HG02943 (cell line): ENCODE measurements at regions not wholly inside any gene's neighbourhood (a gene's known extent, or its start where the extent isn't known, plus 50 kb on each side); places are given as distances from the start of the nearest gene placed in this dataset.

ENCODE experiments used
- ATAC-seq: cut with Tn5 transposase; IDR thresholded peaks from one replicate; pipeline ENCODE4 v1.9.1; 2021; ENCODE audit warnings: mild to moderate bottlenecking, low read depth, moderate library complexity; ENCODE audit not compliant: unreplicated experiment

DNA sequence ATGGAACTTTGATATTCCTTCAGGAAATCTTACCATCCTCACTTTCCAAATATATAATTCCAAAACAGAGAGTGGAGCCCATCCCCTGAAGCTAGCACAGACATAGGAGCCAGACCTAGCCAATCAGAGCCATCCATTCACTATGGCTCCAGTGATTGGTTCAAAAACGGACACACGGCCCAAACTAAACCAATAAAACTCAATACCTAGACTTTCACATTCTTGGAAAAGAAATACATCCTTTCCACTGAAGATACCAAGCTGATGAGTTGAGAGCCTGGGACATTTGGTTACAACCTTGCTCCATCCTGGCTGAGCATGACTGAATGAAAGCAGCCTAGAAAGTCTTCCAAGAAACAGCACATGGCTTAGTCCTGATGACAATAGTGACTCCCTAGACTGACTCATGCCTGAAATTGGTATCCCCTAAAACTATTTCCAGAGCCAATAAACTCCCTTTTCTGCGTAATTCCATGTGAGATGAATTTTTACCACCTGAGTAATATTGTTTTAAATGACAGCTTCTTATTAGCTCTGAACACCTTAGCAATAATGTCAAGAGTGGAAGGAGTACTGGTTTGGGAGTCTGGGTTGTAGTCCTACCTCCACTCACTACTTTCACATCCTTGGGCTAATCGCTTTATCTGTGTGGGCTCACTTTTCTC, 189.6 kb upstream of the LNX1 start:
- ATAC-seq, result no peak

DNA sequence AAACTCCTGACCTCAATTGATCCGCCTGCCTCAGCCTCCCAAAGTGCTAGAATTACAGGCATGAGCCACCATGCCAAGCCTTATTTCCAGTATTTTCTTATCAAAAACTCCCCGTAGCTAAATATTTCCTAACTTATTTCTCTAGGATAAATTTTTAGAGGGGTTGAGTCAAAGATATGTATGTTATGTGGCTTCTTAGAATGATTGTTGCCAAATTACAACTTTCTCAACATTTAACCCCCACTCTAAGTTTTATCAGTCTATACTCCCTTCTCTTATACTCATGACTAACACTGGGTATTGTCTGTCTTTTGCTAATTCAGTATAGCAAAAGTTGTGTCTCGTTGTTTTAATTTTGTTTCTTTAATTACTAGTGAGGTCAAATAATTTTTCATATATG, 187.7 kb upstream of the LNX1 start:
- no peak for ATAC-seq

DNA sequence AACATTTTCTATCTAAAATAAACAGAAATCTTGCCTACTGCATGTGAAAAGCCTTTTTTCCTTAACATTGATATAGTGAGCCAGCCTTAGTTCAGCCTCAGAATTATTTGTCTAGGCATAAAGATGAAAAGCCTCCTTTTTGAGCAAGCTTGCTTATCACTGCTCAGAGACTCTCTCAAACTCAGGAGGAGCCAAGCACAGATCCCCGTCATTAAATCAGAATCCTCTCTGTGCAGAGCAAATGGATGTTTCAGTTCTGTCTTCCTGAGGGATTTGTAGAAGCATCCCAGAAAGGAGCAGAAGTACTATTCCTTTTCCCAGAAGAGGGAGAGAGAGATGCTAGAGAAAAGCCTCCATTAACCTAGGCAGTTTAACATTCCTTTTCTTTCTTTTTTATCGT, 186.9 kb upstream of the LNX1 start:
- no peak for ATAC-seq

DNA sequence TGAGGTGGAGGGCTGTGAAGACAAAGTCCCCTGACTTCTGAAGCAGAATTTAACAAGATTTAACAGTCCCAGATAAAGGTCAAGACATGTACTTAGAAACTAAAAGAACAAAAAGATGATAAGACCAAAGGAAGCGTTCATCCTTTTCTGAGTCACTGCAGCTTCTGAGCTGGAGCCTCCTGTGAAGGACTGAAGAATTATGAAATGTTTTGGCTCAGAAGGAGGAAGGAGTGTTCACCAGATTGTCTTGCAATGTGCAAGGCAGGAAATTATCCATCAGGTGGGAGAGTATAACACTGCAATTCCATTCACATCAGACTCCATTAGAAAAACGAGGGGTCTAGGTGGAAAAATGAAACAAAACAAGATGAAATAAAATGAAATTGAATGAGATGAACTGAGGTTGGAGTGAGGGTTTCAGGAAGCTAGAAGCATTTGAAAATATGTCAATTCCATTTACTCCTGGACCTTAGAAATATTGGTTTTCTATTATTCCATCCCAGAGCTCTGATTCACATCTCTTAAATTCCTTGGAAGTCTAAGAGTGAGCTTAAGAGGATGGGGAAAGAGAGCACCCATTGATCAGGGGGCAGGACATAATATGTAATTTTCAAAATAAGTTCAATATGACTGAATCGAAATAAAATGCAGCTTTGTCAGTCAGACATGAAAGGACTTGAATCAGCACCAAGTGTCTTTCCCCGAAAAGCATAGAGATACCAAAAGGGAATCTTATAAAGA, 186.1 kb upstream of the LNX1 start:
- no peak for ATAC-seq

DNA sequence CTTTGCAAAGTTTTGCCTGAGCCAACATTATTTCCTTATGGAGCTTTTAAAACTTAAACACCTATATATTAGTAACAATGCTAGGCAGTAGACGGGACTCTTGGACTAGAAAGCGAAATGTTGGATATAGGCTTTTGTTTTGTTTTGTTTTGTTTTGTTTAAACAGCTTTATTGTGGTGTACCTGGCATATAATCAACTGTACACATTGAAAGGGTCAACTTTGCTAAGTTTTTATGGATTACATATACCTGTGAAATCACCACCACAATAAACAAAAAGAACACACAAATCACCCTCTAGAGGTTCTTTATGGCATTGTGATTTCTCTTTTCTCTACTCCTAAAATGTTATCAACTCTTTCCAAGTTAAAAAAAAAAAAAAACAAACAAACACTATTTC, 184.9 kb upstream of the LNX1 start:
- no peak for ATAC-seq

DNA sequence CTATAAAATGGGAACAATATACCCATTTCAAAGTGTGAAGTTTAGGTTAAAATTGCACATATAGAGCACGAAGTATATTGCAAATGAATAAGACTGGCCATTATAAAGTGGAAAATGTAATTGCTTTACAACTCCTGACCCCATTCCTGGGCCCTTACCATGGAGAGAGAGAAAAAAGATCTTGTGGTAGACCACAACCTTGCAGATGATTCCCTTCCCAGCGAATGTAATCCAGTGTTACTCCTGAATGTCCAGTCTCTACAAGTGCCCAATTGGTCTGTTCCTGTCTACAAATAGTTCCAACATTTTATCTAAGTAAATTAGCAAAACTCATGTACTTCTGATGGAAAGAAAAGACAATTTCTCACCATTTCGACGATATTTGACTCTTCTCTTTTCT, 184.1 kb upstream of the LNX1 start:
- no peak for ATAC-seq

DNA sequence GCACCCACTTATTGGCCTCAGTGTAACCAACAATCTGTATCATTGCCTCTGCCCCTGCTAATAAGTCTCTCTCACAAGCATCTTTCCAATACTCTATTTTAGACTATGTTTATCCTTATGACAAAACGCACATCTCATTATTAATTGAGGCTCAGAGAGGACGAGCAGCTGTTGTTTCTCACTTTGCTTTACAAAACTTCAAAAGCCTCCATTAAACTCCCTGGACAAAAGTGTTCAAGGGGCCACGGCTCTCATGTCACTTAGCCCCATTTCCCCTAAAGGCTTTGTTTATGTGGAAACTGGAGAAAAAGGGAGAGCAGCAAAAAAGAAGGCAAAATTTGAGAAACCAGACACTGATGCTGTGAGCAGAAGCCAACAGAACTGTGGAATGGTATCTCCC, 180.0 kb upstream of the LNX1 start:
- no peak for ATAC-seq

DNA sequence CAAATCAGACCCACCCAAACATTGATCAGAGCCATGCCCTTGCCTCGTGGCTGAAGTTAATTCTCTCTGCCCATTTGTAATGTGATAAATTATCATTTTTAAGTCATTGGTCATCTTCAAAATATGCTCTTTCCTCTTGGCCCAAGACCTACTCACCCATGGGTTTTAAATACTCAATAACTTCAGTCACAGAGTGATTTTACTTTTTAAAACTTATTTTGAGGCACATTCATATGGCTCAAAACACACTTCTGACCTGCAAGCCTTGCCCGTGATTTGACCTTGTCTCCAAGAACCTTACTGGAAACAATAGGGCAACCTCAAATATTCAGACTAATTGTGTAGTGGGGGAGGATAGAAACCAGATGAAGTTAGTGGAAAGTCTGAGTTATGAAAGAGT, 176.2 kb upstream of the LNX1 start:
- no peak for ATAC-seq

DNA sequence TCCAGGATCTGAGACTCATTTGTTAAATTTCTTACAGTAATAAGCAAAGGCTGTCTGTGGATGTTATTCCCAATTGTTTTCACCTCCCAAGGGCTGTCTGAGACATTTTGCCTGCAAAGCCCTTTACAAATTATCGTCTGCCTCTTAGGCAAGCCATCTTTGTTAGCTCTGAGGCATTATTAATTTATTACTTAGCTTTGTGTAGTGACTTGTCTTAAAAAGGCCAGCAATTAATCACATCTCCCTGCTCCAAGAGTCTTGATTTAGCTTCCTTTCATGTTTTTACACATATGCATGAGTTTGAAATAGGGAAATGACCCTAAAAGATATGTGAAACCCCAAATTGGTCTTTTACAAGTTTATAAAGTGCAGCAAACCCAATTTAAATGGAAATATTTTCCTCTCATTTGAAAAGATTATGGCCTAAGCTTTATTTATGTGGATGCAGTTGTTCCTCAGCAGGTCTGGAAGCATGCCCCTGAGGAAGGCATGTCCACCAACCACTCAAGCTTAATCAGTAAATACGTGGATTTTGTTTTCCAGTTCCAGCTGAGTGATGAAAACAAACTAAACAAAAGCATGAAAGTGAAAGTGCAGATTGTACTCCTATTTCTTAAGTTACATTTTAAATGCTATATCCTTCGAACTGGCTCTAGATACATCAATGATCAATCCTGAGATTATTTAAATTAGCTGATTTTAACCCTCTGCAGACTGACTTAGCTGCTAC, 173.6 kb upstream of the LNX1 start:
- no peak for ATAC-seq

DNA sequence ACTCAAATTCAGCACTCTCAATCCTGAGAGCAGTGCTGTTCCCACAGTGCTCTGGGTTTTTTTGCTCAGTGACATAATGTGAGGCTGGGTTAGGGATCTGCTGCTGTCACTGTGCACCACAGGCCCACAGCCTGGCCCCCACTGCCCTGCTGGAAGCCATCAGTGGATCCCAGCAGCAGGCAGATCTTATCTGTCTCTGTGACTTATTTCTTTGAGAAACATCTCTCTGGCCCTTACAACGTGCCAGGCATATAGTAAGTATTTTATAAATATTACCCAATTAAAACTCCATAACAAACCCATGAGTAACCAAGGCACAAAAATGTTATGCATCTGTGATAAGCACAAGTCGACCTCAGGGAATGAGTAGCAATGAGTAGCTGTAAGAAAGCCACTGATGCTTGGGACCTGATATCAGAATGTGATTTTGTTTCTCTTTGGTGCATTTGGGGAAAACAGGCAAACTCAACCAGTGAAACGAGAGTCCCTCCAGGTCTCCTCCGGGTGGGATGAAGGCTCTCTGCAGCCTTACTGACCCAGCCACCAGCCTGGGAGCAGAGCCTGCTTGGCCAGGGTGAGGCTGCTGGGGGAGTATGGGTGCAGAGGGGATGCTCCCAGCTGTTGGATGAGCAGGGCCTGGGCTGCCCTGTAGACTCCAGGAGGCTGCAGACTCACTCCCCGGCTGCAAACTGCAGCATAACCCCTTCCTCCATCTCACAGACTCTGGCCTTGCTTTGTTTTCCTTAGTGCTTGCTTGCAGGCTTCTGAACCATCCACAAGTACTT, 172.7 kb upstream of the LNX1 start:
- no peak for ATAC-seq

DNA sequence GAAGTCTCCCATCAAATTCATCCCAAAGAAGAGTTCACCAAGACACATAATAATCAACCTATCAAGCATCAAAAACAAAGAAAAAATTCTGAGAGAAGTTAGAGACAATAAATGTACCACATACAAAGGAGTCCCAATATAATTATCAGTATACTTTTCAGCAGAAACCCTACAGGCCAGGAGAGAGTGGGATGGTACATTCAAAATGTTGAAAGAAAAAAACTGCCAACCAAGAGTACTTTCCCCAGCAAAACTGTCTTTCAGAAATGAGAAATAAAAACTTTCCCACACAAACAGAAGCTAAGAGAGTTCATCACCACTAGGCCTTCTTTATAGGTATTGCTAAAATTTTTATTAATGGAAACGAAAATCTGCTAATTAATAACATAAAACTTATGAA, 164.4 kb upstream of the LNX1 start:
- no peak for ATAC-seq

DNA sequence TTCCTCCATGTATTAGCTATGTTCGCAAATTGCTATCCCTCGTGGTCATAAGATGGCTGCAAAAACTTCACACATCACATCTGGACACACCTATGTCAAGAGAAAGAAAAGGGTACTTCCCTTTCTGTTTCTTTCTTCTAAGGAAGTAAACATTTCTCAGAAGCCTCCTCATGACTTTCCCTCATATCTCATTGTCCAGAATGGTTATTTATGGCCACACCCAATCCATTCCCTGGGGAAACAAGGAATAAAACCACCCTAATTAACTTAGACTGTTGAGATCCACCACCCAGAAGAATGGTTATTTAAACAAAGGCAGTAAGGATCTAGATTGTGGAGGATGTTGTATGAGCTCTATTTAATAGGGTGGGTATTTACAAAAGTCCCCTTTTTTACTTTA, 160.8 kb upstream of the LNX1 start:
- no peak for ATAC-seq

DNA sequence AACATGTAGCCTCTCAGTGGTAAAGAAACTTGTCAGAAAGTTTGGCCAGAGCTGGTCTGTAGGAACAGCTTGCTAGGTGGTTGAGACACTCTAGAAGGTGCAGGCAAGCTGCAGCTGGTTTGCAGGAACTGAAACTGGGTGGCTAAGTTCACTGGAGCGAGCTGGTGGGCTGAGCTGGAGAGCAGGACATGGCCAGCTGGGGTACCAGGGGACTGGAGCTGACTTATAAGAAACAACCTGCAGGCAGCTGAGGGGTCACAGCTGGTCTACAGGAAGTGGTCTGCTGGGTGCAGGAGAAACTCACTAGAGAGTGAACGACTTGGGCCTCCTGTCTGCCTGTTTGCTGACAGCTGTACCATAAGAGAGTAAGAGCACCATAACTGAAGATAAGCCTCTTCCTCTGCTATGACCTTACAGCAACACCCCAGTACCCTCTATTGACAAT, 157.1 kb upstream of the LNX1 start:
- ATAC-seq, result peak; percentile 97

DNA sequence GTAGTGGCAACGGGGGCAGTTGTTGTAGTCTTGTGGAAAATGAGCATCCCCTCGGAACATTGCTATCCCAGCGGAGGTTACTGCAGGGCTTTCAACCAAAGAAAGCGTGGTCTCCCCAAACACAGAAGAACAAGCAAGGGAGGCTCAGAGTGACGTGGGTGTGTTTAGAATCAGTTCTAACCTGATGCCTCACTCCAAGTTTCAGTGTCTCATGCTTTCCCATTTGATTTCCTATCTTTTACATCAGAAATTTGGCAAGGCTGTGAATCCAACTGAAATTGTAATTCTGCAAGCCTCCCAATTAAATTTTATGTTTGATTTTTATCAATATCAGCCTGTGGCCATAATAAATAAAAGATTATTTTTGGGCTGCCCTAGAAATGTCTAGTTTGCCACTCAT, 156.1 kb upstream of the LNX1 start:
- no peak for ATAC-seq

DNA sequence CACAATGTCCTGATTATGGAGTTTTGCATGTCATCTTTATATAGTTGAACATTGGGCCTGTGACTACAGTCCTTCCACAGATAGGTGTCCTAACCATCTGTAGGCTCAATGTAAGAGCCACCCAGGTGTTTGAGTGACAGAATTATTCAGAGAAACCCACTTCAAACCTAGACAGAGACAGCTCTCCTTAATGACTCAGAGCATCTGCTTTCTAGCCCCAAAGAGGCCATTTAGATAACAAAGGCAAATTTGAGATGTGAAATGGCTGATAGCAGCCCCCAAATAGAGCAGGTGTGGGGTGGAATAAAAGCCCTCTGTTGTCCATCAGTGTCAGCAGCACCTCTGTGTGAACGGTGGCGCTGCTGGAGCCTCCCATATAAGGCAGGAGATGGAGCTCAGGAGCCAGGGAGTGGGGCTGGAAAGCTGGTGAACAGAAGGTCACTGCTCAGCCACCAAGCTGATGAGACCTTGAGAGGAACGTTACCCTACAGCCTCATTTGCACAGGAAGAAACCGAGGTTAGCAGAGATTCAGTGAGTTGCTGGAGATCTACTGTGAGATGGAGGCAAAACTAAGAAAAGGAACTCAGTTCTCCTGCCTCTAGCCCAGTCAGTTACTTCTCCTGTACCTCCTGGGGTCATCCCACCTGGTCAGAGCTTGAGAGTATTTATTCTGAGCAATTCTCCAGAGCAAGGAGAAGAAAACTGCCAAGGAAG, 153.3 kb upstream of the LNX1 start:
- no peak for ATAC-seq

DNA sequence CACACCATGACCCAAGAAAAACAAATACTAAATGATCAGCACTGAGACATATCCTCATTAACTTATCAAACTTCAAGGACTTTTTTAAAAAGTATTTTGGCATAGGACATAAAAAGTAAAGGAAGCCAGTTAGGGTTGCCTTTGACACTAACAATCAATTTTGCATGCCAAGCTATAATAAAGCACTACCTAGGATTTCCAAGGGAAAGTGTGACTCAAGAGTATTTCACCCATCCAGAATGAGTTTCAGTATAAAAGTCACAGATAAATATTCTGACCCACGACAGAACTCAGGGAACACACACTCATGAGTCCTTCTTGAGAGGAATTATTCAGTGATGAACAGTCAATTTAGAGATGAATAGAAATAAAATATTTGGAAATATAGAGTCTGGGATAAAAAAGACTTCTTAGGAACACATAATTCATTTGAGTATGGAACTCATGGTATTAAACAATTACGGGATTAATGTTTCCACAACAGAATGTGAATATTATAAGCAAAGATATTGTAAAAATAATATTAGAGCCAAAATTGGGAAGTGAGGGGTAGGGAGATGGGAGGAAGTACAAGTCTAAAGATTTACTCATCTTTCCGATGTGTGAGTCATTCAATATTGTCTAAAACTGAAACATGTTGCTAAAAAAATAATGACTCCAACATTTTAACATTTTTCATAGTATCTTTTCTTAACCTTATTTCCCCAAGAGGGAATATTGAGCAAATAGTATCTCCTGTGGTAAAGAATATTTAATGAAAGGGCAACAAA, 143.5 kb upstream of the LNX1 start:
- no peak for ATAC-seq

DNA sequence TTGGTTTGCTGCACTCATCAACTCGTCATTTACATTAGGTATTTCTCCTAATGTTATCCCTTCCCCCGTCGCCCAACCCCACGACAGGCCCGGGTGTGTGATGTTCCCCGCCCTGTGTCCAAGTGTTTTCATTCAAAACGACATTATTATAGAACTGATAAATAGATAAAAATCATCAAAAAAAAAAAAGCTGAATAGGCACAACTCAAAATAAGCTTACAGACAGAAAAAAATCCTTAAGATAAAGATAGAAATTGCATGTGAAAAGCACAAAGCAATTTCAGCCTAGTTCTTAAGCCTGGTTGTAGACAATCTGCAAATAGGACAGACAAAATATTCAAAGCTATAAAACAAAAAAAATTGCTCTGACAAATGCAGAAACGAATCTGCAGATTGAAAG, 142.9 kb upstream of the LNX1 start:
- no peak for ATAC-seq

DNA sequence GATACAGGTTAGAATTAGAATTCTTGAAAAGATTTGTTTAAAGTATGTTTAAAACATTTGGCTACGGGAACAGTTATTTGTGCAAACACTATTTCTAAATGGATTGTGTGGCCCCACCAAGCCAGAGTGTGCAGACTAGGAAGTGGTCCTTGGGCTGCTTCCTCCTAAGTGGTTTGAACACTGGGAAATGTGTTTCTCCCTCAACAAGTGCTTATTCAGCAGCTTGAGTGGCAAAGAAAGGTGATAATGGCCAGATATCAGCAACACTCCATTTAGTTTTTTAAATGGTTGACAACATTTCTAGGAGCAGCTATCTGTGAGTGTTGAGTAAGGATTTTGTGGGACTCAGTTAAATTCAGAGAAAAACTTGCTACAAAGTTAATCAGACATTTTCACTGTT, 141.4 kb upstream of the LNX1 start:
- ATAC-seq, result no peak

DNA sequence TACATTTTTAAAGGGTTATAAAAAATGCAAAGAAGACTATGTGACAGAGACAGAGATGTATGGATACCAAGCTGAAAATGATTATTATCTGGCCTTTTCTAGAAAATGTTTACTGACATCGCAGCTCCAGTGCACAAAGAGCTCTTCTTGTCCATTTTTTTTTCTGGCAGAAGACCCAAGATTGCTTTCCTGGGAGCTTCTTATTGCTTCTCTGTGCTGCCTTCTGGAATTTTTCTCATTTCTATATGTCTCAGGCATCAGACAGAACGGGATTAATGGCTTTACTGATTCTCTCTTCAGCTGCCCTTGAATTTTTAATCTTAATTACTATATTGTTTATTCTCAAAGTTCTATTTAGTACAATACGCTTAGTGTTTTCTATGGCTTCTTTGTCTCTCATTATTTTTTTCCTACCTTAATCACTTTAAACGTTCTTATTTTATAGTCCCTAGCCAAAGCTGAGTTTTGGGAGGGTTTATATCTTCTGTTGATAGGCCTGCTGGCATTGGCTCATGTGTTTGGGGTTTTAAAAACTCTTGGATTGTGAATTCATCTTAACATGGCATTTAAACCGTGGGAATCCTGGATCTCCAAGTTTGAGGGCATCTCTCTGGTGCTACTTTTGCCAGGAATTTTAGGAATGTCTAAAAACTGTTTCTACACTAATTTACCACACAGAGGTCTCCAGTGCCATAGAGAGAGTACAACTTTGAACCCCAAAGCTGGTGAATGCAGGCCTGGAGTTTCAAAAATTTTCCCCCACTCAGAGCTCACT, 138.9 kb upstream of the LNX1 start:
- ATAC-seq, result no peak
